ENCODE measurements at regions not wholly inside any gene's neighbourhood (a gene's known extent, or its start where the extent isn't known, plus 50 kb on each side); places are given as distances from the start of the nearest gene placed in this dataset.

DNA sequence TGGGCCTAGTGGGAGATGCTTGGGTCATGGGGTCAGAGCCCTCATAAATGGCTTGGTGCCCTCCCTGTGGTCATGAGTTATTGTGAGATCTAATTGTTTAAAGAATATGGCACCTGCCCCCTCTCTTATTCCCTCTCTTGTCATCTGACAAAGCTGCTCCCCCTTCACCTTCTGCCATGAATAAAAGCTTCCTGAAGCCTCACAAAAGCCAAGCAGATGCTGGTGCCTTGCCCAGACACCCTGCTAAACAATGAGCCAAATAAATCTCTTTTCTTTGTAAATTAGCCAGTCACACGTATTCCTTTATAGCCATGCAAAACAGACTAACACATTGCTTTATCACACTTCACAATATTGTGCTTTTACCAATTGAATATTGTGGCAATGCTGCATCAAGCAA lies 82.8 kb upstream of the PDE4D start:
- no peaks in the 10 kb centered on the region for H3K36me3 Mint-ChIP-seq
- POLR2A ChIA-PET, result no interaction called here
- Histone ChIP-seq H3K27me3 (replicated peaks in 1 of 2; ENCODE audit: control insufficient read depth in 2 of 2, extremely low read depth in 1 of 2, insufficient read depth in 2 of 2, low read length in 1 of 2) (no peaks in the 10 kb centered on the region), H3K4me3 (ENCODE audit: control insufficient read depth in 1 of 2, extremely low read depth in 1 of 2, low read length in 1 of 2) (no peak overlapping the region), H3K36me3 (ENCODE audit: control insufficient read depth in 2 of 2, extremely low read depth in 1 of 2, insufficient read depth in 1 of 2, low read length in 1 of 2) (no peaks in the 10 kb centered on the region), H3K9me3 (no peaks in the 10 kb centered on the region), H3K27ac (ENCODE audit: low read length) (no peak overlapping the region), H3K4me1 (ENCODE audit: control insufficient read depth in 1 of 2, extremely low read depth in 1 of 2, insufficient read depth in 2 of 2, low read length in 2 of 2) (no peaks in the 10 kb centered on the region)
- DNase-seq (no peak), ATAC-seq (replicated peaks in 1 of 4) (no peak)
- no peak overlapping the region for H3K27ac Mint-ChIP-seq
- no peaks in the 10 kb centered on the region for H3K4me1 Mint-ChIP-seq
- WGBS (ENCODE audit: insufficient coverage), result 80% methylated on average over 1 of the region's 1 CpG
- H3K27me3 Mint-ChIP-seq, result no peaks in the 10 kb centered on the region
- H3K4me3 Mint-ChIP-seq, result no peak overlapping the region
- CTCF ChIA-PET, result no interaction called here
- peaks cover 0 to 13% (median 2%) of the 10 kb centered on the region in 3 donors for H3K9me3 Mint-ChIP-seq

DNA sequence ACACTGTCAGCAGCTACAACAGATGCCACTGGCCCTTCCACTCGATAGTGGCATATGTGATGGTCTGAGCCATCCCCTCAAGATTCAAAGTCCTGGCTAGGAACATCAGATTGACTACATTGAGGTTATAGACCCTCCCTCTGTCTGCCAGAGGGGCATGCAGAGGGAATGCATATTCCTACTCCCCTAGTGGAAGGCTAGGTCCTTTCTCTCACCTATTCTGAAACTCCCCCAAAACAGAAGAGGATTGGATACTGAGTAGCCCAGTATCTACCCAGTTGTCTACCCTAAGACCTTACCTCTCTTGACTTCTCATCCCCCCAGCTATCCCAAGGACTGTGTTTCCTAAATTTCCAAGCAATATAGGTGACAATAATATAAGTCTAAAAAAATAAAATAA lies 78.5 kb upstream of the PDE4D start:
- H3K9me3 ChIP-seq, result no peaks in the 10 kb centered on the region
- WGBS (ENCODE audit: insufficient coverage), result no CpG with 5 or more reads among the region's 1 CpG
- no peak for ATAC-seq (replicated peaks in 1 of 4)
- Mint-ChIP-seq H3K27ac (no peak overlapping the region), H3K27me3 (no peaks in the 10 kb centered on the region), H3K36me3 (no peaks in the 10 kb centered on the region), H3K4me1 (no peaks in the 10 kb centered on the region), H3K9me3 (peaks cover 2 to 13% (median 4%) of the 10 kb centered on the region in 3 donors), H3K4me3 (no peak overlapping the region)
- no peaks in the 10 kb centered on the region for H3K27me3 ChIP-seq (replicated peaks in 1 of 2; ENCODE audit: control insufficient read depth in 2 of 2, extremely low read depth in 1 of 2, insufficient read depth in 2 of 2, low read length in 1 of 2)
- H3K36me3 ChIP-seq (ENCODE audit: control insufficient read depth in 2 of 2, extremely low read depth in 1 of 2, insufficient read depth in 1 of 2, low read length in 1 of 2), result no peaks in the 10 kb centered on the region
- DNase-seq, result no peak
- POLR2A ChIA-PET, result no interaction called here
- no peaks in the 10 kb centered on the region for H3K4me1 ChIP-seq (ENCODE audit: control insufficient read depth in 1 of 2, extremely low read depth in 1 of 2, insufficient read depth in 2 of 2, low read length in 2 of 2)
- no peak overlapping the region for H3K4me3 ChIP-seq (ENCODE audit: control insufficient read depth in 1 of 2, extremely low read depth in 1 of 2, low read length in 1 of 2)
- CTCF ChIA-PET, result no interaction called here
- no peak overlapping the region for H3K27ac ChIP-seq (ENCODE audit: low read length)

DNA sequence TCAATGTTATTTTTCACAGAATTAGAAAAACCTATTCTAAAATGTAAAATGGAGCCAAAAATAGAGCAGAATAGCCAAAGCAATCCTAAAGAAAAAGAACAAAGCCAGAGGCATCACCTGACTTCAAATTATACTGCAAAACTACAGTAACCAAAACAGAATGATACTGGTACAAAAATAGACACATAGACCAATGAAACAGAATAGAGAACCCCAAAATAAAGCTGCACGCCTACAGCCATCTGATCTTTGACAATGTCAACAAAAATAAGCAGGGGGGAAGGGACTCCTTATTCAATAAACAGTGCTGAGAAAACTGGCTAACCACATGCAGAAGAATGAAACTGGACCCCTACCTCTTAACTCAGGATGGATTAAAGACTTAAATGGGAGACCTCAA lies 65.8 kb upstream of the PDE4D start:
- no peaks in the 10 kb centered on the region for H3K36me3 Mint-ChIP-seq
- peaks cover 0 to 2% of the 10 kb centered on the region in 2 donors for H3K27me3 Mint-ChIP-seq
- no peak overlapping the region for H3K27ac Mint-ChIP-seq
- no peak overlapping the region for H3K4me3 Mint-ChIP-seq
- POLR2A ChIA-PET, result no interaction called here
- H3K9me3 Mint-ChIP-seq, result peaks cover 1 to 3% (median 2%) of the 10 kb centered on the region in 3 donors
- WGBS (ENCODE audit: insufficient coverage), result no CpG with 5 or more reads among the region's 1 CpG
- Histone ChIP-seq H3K27me3 (replicated peaks in 1 of 2; ENCODE audit: control insufficient read depth in 2 of 2, extremely low read depth in 1 of 2, insufficient read depth in 2 of 2, low read length in 1 of 2) (no peaks in the 10 kb centered on the region), H3K9me3 (no peaks in the 10 kb centered on the region), H3K4me3 (ENCODE audit: control insufficient read depth in 1 of 2, extremely low read depth in 1 of 2, low read length in 1 of 2) (no peak overlapping the region), H3K27ac (ENCODE audit: low read length) (no peak overlapping the region), H3K36me3 (ENCODE audit: control insufficient read depth in 2 of 2, extremely low read depth in 1 of 2, insufficient read depth in 1 of 2, low read length in 1 of 2) (no peaks in the 10 kb centered on the region), H3K4me1 (ENCODE audit: control insufficient read depth in 1 of 2, extremely low read depth in 1 of 2, insufficient read depth in 2 of 2, low read length in 2 of 2) (no peaks in the 10 kb centered on the region)
- DNase-seq (no peak), ATAC-seq (replicated peaks in 1 of 4) (no peak)
- CTCF ChIA-PET, result no interaction called here
- H3K4me1 Mint-ChIP-seq, result no peaks in the 10 kb centered on the region

DNA sequence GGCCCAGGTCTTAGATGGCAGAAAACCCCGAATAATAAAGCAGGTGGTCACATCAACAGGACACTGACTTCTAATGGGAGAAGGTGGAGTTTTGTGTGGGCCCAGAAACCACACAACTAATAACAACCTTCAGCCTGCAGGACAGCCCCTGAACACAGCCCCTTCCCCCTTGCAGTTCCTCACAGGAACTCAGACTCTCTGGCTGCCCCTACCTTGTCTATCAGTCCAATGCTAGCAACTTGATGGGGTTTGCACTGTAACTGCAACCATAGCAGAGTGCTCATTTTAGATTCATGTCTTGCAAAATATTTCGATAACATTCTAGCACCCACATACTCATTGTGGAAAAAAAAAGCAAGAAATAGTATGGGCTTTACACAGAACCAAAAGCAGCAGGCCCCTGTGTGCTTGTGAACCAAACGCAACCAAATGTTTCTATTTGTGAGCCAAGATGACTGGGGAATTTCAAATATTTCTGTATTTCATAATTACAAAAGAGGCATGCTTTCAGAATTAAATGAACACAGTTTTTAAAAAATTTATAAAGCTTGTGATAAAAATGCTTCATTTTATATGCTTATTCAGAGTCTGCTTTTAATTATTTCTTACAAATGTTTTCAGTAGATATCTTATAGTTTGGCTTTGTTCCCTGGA lies 62.7 kb upstream of the PDE4D start:
- H3K27ac Mint-ChIP-seq, result no peak overlapping the region
- H3K4me3 Mint-ChIP-seq, result no peak overlapping the region
- Histone ChIP-seq H3K4me1 (ENCODE audit: control insufficient read depth in 1 of 2, extremely low read depth in 1 of 2, insufficient read depth in 2 of 2, low read length in 2 of 2) (no peaks in the 10 kb centered on the region), H3K4me3 (ENCODE audit: control insufficient read depth in 1 of 2, extremely low read depth in 1 of 2, low read length in 1 of 2) (no peak overlapping the region), H3K36me3 (ENCODE audit: control insufficient read depth in 2 of 2, extremely low read depth in 1 of 2, insufficient read depth in 1 of 2, low read length in 1 of 2) (no peaks in the 10 kb centered on the region), H3K27me3 (replicated peaks in 1 of 2; ENCODE audit: control insufficient read depth in 2 of 2, extremely low read depth in 1 of 2, insufficient read depth in 2 of 2, low read length in 1 of 2) (no peaks in the 10 kb centered on the region), H3K27ac (ENCODE audit: low read length) (no peak overlapping the region), H3K9me3 (no peaks in the 10 kb centered on the region)
- WGBS (ENCODE audit: insufficient coverage), result no CpG with 5 or more reads among the region's 3 CpGs
- ATAC-seq (replicated peaks in 1 of 4) (no peak), DNase-seq (no peak)
- CTCF ChIA-PET, result no interaction called here
- POLR2A ChIA-PET, result no interaction called here
- no peaks in the 10 kb centered on the region for H3K36me3 Mint-ChIP-seq
- no peaks in the 10 kb centered on the region for H3K4me1 Mint-ChIP-seq
- H3K9me3 Mint-ChIP-seq, result peaks cover 3 to 4% (median 3%) of the 10 kb centered on the region in 3 donors
- H3K27me3 Mint-ChIP-seq, result peaks cover 0 to 2% of the 10 kb centered on the region in 2 donors

DNA sequence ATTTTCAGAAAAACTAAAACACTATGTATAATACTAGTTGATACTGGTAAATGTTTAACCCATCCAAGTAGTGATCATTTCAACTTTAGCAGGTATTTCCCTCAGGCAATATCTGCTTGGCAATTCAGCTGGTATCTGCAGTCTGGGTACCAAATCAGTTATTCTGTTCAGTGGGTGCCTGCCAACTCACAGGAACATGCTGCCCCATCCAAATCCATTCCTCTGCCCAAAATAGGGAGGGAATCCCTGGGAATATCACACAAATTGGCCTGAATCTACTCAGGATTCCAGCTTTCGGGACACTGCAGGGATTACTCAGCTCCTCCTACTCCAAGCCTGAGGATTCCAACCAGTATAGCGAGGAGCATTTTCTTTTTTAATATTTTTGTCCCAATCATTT lies 61.7 kb upstream of the PDE4D start:
- H3K36me3 ChIP-seq (ENCODE audit: control insufficient read depth in 2 of 2, extremely low read depth in 1 of 2, insufficient read depth in 1 of 2, low read length in 1 of 2), result no peaks in the 10 kb centered on the region
- peaks cover 3 to 4% (median 3%) of the 10 kb centered on the region in 3 donors for H3K9me3 Mint-ChIP-seq
- ChIA-PET POLR2A (no interaction called here), CTCF (no interaction called here)
- H3K4me3 ChIP-seq (ENCODE audit: control insufficient read depth in 1 of 2, extremely low read depth in 1 of 2, low read length in 1 of 2), result no peak overlapping the region
- H3K27ac Mint-ChIP-seq, result no peak overlapping the region
- no peaks in the 10 kb centered on the region for H3K27me3 ChIP-seq (replicated peaks in 1 of 2; ENCODE audit: control insufficient read depth in 2 of 2, extremely low read depth in 1 of 2, insufficient read depth in 2 of 2, low read length in 1 of 2)
- no peak overlapping the region for H3K4me3 Mint-ChIP-seq
- no CpG with 5 or more reads among the region's 2 CpGs for WGBS (ENCODE audit: insufficient coverage)
- H3K27ac ChIP-seq (ENCODE audit: low read length), result no peak overlapping the region
- ATAC-seq (replicated peaks in 1 of 4) (no peak), DNase-seq (no peak)
- H3K9me3 ChIP-seq, result no peaks in the 10 kb centered on the region
- peaks cover 0 to 2% of the 10 kb centered on the region in 2 donors for H3K27me3 Mint-ChIP-seq
- no peaks in the 10 kb centered on the region for H3K4me1 Mint-ChIP-seq
- no peaks in the 10 kb centered on the region for H3K36me3 Mint-ChIP-seq
- H3K4me1 ChIP-seq (ENCODE audit: control insufficient read depth in 1 of 2, extremely low read depth in 1 of 2, insufficient read depth in 2 of 2, low read length in 2 of 2), result no peaks in the 10 kb centered on the region

DNA sequence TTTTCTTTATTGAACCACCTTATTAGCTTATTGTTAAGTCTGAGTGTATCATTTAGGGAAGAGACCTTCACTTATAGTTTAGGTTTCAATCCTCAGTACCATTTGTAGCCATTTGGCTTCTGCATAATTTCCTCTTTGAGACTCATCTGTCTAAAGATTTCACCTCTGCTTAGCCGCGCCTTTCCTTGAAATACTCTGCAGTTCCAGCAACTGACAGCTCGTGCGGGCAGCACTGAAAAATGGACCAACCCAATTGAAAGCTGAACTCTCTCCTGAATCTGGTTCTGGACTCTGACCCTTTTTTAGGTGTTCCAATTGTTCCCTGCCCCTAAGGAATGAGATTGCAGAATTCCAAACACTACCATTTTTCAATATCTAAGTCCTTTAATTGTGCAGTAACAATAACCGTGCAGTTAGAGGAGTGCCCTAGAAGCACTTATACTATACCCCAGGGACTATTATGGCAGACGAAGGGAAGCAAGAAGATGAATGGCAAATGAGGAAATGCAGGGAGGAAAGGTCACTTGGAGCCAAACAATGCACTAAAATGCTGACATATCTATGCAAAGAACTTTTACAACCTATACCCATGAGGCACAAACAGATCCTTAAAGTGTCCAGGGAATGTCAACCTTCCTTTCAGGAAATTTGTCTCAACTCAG lies 50.1 kb upstream of the PDE4D start:
- Mint-ChIP-seq H3K4me3 (no peak overlapping the region), H3K36me3 (no peaks in the 10 kb centered on the region), H3K27me3 (peaks cover 0 to 4% of the 10 kb centered on the region in 2 donors), H3K9me3 (peaks cover 0 to 10% (median 3%) of the 10 kb centered on the region in 3 donors), H3K4me1 (no peaks in the 10 kb centered on the region), H3K27ac (no peak overlapping the region)
- ATAC-seq (replicated peaks in 1 of 4) (no peak), DNase-seq (no peak)
- no peaks in the 10 kb centered on the region for H3K27me3 ChIP-seq (replicated peaks in 1 of 2; ENCODE audit: control insufficient read depth in 2 of 2, extremely low read depth in 1 of 2, insufficient read depth in 2 of 2, low read length in 1 of 2)
- ChIA-PET CTCF (no interaction called here), POLR2A (interaction anchor here in 1 of 2 donors (0.6 kb wide), 1 partner anchor 868 kb away, joined by 4 read pairs; no protein-coding TSS in a partner anchor)
- no peaks in the 10 kb centered on the region for H3K4me1 ChIP-seq (ENCODE audit: control insufficient read depth in 1 of 2, extremely low read depth in 1 of 2, insufficient read depth in 2 of 2, low read length in 2 of 2)
- no peaks in the 10 kb centered on the region for H3K9me3 ChIP-seq
- no peak overlapping the region for H3K27ac ChIP-seq (ENCODE audit: low read length)
- no peak overlapping the region for H3K4me3 ChIP-seq (ENCODE audit: control insufficient read depth in 1 of 2, extremely low read depth in 1 of 2, low read length in 1 of 2)
- 95% methylated on average over 4 of the region's 6 CpGs for WGBS (ENCODE audit: insufficient coverage)
- H3K36me3 ChIP-seq (ENCODE audit: control insufficient read depth in 2 of 2, extremely low read depth in 1 of 2, insufficient read depth in 1 of 2, low read length in 1 of 2), result no peaks in the 10 kb centered on the region
